CD4-positive, alpha-beta T cell treated with Interleukin-21 for 1 hour (primary cell): ENCODE measurements at regions not wholly inside any gene's neighbourhood (a gene's known extent, or its start where the extent isn't known, plus 50 kb on each side); places are given as distances from the start of the nearest gene placed in this dataset.

Experiments used
- DNase-seq: peaks from one replicate; pipeline ENCODE4 v3.0.0-alpha.2; 2020

DNA sequence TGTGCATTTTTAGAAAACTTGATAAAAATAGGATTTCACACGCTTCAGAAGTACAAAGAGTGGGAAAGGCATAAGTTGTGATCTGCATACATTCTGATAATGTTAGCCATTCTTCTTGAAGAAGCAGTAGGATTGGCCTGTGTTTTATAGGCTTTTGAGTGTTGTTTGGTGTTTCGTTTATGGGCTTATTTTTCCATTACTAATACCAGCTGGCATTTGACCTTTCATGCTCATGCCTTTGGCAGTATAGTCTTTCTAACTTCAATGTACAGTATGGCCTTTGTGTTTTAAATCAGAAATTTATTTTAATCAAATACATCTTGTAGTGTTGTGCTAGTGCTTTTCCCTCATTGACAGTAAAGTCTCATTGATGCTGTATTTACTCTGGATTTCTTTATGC, 51.5 kb upstream of the SLC4A4 start:
- no peak for DNase-seq

DNA sequence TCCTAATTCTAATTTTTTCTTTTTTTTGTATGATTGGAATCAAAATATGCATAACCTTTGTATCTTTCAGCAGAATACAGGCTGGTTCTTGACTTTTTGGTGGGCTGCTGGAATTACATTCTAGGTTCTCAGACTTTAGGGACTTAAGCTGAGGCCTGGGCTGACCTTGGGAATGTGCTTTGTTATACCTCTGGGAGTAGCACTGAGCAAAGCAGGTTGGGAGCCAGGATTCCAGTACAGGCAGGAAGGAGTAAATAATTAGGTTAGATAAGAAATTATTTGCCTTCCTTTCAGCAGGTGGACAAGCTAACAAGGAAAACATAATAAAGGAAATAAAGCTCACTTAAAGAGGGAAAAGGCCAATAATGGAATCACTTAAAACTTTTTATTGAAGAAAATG, 49.9 kb upstream of the SLC4A4 start:
- no peak for DNase-seq
